ENCODE measurements at regions not wholly inside any gene's neighbourhood (a gene's known extent, or its start where the extent isn't known, plus 50 kb on each side); places are given as distances from the start of the nearest gene placed in this dataset.

DNA sequence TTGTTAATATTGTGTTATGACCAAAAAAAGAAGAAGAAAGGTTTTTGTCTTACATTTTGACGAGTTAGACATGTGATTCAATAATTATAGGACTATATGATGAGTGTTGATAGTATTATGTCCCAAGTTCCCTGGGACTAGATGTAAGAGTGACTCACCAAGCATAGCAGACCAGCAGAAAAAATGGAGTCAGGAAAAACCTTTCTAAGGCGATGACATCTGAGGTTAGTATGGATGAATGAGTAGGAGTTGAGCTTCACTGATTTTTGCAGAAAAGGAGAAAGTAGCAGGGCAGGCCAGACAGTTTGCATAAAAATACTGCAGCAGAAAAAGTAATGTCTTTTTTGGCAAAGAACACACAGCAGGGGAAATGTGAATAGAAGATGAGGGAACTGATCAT, 1041.3 kb upstream of the ADGRL4 start:
- ChIA-PET CTCF (ENCODE audit: low intra/inter-chr PET ratio, low total read pairs) (no interaction called here), POLR2A (no interaction called here)
- H3K9ac ChIP-seq (ENCODE audit: insufficient read depth, low read depth, low read length) = no peak overlapping the region
- no peaks in the 10 kb centered on the region for H3K4me1 ChIP-seq (ENCODE audit: insufficient read depth, low read length)
- no peak for ATAC-seq
- H3K27me3 ChIP-seq (ENCODE audit: control insufficient read depth in 1 of 2, insufficient read depth in 2 of 2, low read length in 2 of 2) = no peaks in the 10 kb centered on the region
- no peak overlapping the region for H3K27ac ChIP-seq (ENCODE audit: extremely low read length, insufficient read depth, low read length)
- no peaks in the 10 kb centered on the region for H3K36me3 ChIP-seq (replicated peaks in 1 of 2; ENCODE audit: control insufficient read depth in 1 of 2, insufficient read depth in 2 of 2, low read length in 2 of 2)
- no peak overlapping the region for H3K4me3 ChIP-seq (replicated peaks in 1 of 3; ENCODE audit: insufficient read depth in 1 of 3, low read depth in 2 of 3, low read length in 3 of 3)
- no TSS peak for BruUV-seq (replicated peaks)
- no peak for FAIRE-seq
- H3K9me3 ChIP-seq (ENCODE audit: low read length) = peaks cover 79% of the 10 kb centered on the region
- 0% methylated on average over 2 of the region's 2 CpGs for WGBS (ENCODE audit: low lambda C conversion rate)
- TF ChIP-seq HOXD1 (CRISPR knock-in tag; IDR thresholded peaks at IDR 0.05) = no peak
- TF ChIP-seq PTBP1 (IDR thresholded peaks at IDR 0.05; ENCODE audit: low read depth, low read length, poor library complexity, severe bottlenecking) = no peak
- TF ChIP-seq, protein P1, sequence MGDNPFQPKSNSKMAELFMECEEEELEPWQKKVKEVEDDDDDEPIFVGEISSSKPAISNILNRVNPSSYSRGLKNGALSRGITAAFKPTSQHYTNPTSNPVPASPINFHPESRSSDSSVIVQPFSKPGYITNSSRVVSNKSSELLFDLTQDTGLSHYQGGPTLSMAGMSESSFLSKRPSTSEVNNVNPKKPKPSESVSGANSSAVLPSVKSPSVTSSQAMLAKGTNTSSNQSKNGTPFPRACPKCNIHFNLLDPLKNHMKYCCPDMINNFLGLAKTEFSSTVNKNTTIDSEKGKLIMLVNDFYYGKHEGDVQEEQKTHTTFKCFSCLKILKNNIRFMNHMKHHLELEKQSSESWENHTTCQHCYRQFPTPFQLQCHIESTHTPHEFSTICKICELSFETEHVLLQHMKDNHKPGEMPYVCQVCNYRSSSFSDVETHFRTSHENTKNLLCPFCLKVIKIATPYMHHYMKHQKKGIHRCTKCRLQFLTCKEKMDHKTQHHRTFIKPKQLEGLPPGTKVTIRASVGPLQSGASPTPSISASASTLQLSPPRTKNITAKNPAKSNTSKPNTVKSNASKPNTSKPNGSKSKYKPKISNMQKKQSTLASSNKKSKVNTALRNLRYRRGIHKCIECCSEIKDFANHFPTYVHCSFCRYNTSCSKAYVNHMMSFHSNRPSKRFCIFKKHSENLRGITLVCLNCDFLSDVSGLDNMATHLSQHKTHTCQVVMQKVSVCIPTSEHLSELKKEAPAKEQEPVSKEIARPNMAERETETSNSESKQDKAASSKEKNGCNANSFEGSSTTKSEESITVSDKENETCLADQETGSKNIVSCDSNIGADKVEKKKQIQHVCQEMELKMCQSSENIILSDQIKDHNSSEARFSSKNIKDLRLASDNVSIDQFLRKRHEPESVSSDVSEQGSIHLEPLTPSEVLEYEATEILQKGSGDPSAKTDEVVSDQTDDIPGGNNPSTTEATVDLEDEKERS (CRISPR knock-in tag; IDR thresholded peaks at IDR 0.05) = no peak
- no peak overlapping the region for H2AFZ ChIP-seq (ENCODE audit: low read length)
- H4K20me1 ChIP-seq (ENCODE audit: insufficient read depth, low read length) = no peaks in the 10 kb centered on the region
- in situ Hi-C loops (cut with HindIII; ENCODE audit: extremely low pct_ligation_motif_present, low pct_unique_long_range_greater_than_20kb) = no loop called here
- H3K79me2 ChIP-seq (ENCODE audit: insufficient read depth, low read length) = no peaks in the 10 kb centered on the region
- intact Hi-C loops (cut with micrococcal nuclease; ENCODE audit: unreplicated experiment) = no loop called here
- H3K4me2 ChIP-seq (ENCODE audit: low read depth, low read length) = no peak overlapping the region
- no peak for DNase-seq (ENCODE audit: low spot score)

DNA sequence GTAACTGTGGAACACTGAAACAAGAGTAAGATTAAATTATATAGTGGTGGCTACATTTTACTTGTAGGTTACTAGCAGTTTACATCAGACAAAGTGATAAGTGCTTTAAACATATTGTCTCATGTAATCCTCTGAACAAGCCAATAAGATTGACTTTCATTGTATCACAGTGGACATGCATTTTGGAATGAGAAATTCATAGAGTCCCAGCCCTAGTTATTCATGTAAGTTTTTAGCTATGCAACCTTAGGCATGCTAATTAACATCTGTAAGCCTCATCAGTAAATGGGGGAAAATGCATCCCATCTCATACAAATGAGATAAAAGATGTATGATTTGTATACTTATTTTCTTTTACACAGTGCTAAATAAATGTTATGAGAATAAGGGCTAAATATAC, 1038.1 kb upstream of the ADGRL4 start:
- TF ChIP-seq ZFP36 (IDR thresholded peaks at IDR 0.05; ENCODE audit: borderline replicate concordance, low read depth, low read length, partially characterized antibody) (no peak), RXRB (CRISPR knock-in tag; IDR thresholded peaks at IDR 0.05; ENCODE audit: borderline replicate concordance) (no peak), HHEX (CRISPR knock-in tag; IDR thresholded peaks at IDR 0.05) (no peak), HOXA3 (CRISPR knock-in tag; IDR thresholded peaks at IDR 0.05) (no peak), BHLHE40 (IDR thresholded peaks at IDR 0.05; ENCODE audit: low read length) (no peak), ZNF10 (CRISPR knock-in tag; IDR thresholded peaks at IDR 0.05; ENCODE audit: borderline replicate concordance, low read depth) (no peak)
- TF ChIP-seq, protein P2, sequence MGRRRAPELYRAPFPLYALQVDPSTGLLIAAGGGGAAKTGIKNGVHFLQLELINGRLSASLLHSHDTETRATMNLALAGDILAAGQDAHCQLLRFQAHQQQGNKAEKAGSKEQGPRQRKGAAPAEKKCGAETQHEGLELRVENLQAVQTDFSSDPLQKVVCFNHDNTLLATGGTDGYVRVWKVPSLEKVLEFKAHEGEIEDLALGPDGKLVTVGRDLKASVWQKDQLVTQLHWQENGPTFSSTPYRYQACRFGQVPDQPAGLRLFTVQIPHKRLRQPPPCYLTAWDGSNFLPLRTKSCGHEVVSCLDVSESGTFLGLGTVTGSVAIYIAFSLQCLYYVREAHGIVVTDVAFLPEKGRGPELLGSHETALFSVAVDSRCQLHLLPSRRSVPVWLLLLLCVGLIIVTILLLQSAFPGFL (CRISPR knock-in tag; IDR thresholded peaks at IDR 0.05) = no peak
- TF ChIP-seq, protein P3, sequence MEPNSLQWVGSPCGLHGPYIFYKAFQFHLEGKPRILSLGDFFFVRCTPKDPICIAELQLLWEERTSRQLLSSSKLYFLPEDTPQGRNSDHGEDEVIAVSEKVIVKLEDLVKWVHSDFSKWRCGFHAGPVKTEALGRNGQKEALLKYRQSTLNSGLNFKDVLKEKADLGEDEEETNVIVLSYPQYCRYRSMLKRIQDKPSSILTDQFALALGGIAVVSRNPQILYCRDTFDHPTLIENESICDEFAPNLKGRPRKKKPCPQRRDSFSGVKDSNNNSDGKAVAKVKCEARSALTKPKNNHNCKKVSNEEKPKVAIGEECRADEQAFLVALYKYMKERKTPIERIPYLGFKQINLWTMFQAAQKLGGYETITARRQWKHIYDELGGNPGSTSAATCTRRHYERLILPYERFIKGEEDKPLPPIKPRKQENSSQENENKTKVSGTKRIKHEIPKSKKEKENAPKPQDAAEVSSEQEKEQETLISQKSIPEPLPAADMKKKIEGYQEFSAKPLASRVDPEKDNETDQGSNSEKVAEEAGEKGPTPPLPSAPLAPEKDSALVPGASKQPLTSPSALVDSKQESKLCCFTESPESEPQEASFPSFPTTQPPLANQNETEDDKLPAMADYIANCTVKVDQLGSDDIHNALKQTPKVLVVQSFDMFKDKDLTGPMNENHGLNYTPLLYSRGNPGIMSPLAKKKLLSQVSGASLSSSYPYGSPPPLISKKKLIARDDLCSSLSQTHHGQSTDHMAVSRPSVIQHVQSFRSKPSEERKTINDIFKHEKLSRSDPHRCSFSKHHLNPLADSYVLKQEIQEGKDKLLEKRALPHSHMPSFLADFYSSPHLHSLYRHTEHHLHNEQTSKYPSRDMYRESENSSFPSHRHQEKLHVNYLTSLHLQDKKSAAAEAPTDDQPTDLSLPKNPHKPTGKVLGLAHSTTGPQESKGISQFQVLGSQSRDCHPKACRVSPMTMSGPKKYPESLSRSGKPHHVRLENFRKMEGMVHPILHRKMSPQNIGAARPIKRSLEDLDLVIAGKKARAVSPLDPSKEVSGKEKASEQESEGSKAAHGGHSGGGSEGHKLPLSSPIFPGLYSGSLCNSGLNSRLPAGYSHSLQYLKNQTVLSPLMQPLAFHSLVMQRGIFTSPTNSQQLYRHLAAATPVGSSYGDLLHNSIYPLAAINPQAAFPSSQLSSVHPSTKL (CRISPR knock-in tag; IDR thresholded peaks at IDR 0.05) = no peak
- Histone ChIP-seq H3K9ac (ENCODE audit: insufficient read depth, low read depth, low read length) (no peak overlapping the region), H3K9me3 (ENCODE audit: low read length) (peaks cover 72% of the 10 kb centered on the region), H3K79me2 (ENCODE audit: insufficient read depth, low read length) (no peaks in the 10 kb centered on the region), H3K27ac (ENCODE audit: extremely low read length, insufficient read depth, low read length) (no peak overlapping the region), H2AFZ (ENCODE audit: low read length) (no peak overlapping the region), H4K20me1 (ENCODE audit: insufficient read depth, low read length) (no peaks in the 10 kb centered on the region), H3K4me2 (ENCODE audit: low read depth, low read length) (no peak overlapping the region), H3K36me3 (replicated peaks in 1 of 2; ENCODE audit: control insufficient read depth in 1 of 2, insufficient read depth in 2 of 2, low read length in 2 of 2) (no peaks in the 10 kb centered on the region), H3K4me3 (replicated peaks in 1 of 3; ENCODE audit: insufficient read depth in 1 of 3, low read depth in 2 of 3, low read length in 3 of 3) (no peak overlapping the region), H3K27me3 (ENCODE audit: control insufficient read depth in 1 of 2, insufficient read depth in 2 of 2, low read length in 2 of 2) (no peaks in the 10 kb centered on the region), H3K4me1 (ENCODE audit: insufficient read depth, low read length) (no peaks in the 10 kb centered on the region)
- no peak for ATAC-seq
- ChIA-PET CTCF (ENCODE audit: low intra/inter-chr PET ratio, low total read pairs) (no interaction called here), POLR2A (no interaction called here)
- DNase-seq (ENCODE audit: low spot score) = no peak
- FAIRE-seq = no peak
- in situ Hi-C loops (cut with HindIII; ENCODE audit: extremely low pct_ligation_motif_present, low pct_unique_long_range_greater_than_20kb) (no loop called here), intact Hi-C loops (cut with micrococcal nuclease; ENCODE audit: unreplicated experiment) (no loop called here)
- BruUV-seq (replicated peaks) = no TSS peak

All from HepG2 (cell line).